Fibroblast of skin of abdomen (primary cell): ENCODE measurements at regions not wholly inside any gene's neighbourhood (a gene's known extent, or its start where the extent isn't known, plus 50 kb on each side); places are given as distances from the start of the nearest gene placed in this dataset.

Experiments used
- DNase-seq: peaks from one replicate; pipeline ENCODE4 v3.0.0-alpha.2; 2013

- DNase-seq, result no peak
These were observed 300.6 kb upstream of the PLXNA2 start for GRCh38 chr1:208544794-208545193.

GRCh38 chr1:208551024-208551423 lies 306.8 kb upstream of the PLXNA2 start:
- no peak for DNase-seq

GRCh38 chr1:208551633-208552320 lies 307.6 kb upstream of the PLXNA2 start:
- no peak for DNase-seq

GRCh38 chr1:208552928-208553327 lies 308.7 kb upstream of the PLXNA2 start:
- DNase-seq, result no peak

- no peak for DNase-seq
These were observed 312.3 kb upstream of the PLXNA2 start for GRCh38 chr1:208556461-208556860.

GRCh38 chr1:208557046-208557722 lies 313.0 kb upstream of the PLXNA2 start:
- peak; percentile 33 for DNase-seq

- no peak for DNase-seq
These were observed 313.5 kb upstream of the PLXNA2 start for GRCh38 chr1:208557723-208558094.

GRCh38 chr1:208559597-208560329 lies 315.6 kb upstream of the PLXNA2 start:
- no peak for DNase-seq

GRCh38 chr1:208562151-208562960 lies 318.2 kb upstream of the PLXNA2 start:
- DNase-seq, result peak; percentile 52

GRCh38 chr1:208564466-208564865 lies 320.3 kb upstream of the PLXNA2 start:
- no peak for DNase-seq

- DNase-seq, result no peak
These were observed 321.7 kb upstream of the PLXNA2 start for GRCh38 chr1:208565756-208566440.

- DNase-seq, result no peak
These were observed 325.0 kb upstream of the PLXNA2 start for GRCh38 chr1:208569181-208569580.

- DNase-seq, result no peak
These were observed 326.2 kb upstream of the PLXNA2 start for GRCh38 chr1:208570362-208570761.

GRCh38 chr1:208576425-208576824 lies 332.2 kb upstream of the PLXNA2 start:
- DNase-seq, result no peak

GRCh38 chr1:208577381-208577905 lies 333.3 kb upstream of the PLXNA2 start:
- no peak for DNase-seq

GRCh38 chr1:208581209-208581608 lies 337.0 kb upstream of the PLXNA2 start:
- peak; percentile 37 for DNase-seq

GRCh38 chr1:208581667-208582066 lies 337.5 kb upstream of the PLXNA2 start:
- no peak for DNase-seq

- DNase-seq, result no peak
These were observed 340.1 kb upstream of the PLXNA2 start for GRCh38 chr1:208584167-208584755.

GRCh38 chr1:208587110-208587509 lies 342.9 kb upstream of the PLXNA2 start:
- no peak for DNase-seq

GRCh38 chr1:208593306-208594006 lies 349.3 kb upstream of the PLXNA2 start:
- DNase-seq, result no peak

GRCh38 chr1:208595236-208595635 lies 351.1 kb upstream of the PLXNA2 start:
- DNase-seq, result no peak
